ENCODE measurements at regions not wholly inside any gene's neighbourhood (a gene's known extent, or its start where the extent isn't known, plus 50 kb on each side); places are given as distances from the start of the nearest gene placed in this dataset.

DNA sequence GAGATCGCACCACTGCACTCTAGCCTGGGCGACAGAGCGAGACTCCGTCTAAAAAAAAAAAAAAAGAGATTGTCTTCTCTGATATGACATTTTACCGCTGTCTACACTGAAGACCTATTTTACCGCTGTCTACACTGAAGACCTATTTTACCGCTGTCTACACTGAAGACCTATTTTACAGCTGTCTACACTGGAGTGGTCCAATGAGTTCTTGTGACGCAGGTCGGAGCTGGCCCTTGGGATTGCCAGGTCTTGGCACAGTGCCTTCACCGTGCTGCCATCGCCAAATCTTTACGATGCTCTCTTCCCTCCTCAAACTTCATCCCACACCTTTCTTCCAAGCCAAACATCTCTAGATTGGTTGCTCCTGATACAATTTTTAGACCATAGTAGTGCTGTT is 183.1 kb upstream of the FAT1 start:
- DNase-seq, result no peak
- Mint-ChIP-seq H3K27ac (no peak overlapping the region), H3K4me3 (no peak overlapping the region)

GRCh38 chr4:186910385-186910784 is 186.7 kb upstream of the FAT1 start:
- H3K9me3 Mint-ChIP-seq, result peaks cover 7% of the 10 kb centered on the region
- no peak overlapping the region for H3K4me3 Mint-ChIP-seq
- no peaks in the 10 kb centered on the region for H3K4me1 Mint-ChIP-seq (ENCODE audit: low read depth)
- H3K36me3 Mint-ChIP-seq (ENCODE audit: low read depth), result no peaks in the 10 kb centered on the region
- H3K27ac Mint-ChIP-seq, result no peak overlapping the region
- no peaks in the 10 kb centered on the region for H3K27me3 Mint-ChIP-seq
- DNase-seq, result no peak

More for the DNA sequence above, 183.1 kb upstream of the FAT1 start:
- H3K4me1 Mint-ChIP-seq (ENCODE audit: low read depth), result no peaks in the 10 kb centered on the region
- no peaks in the 10 kb centered on the region for H3K27me3 Mint-ChIP-seq
- peaks cover 4% of the 10 kb centered on the region for H3K9me3 Mint-ChIP-seq
- no peaks in the 10 kb centered on the region for H3K36me3 Mint-ChIP-seq (ENCODE audit: low read depth)

GRCh38 chr4:186912606-186913005 is 188.9 kb upstream of the FAT1 start:
- H3K4me3 Mint-ChIP-seq, result no peak overlapping the region
- no peak for DNase-seq
- no peaks in the 10 kb centered on the region for H3K36me3 Mint-ChIP-seq (ENCODE audit: low read depth)
- no peaks in the 10 kb centered on the region for H3K4me1 Mint-ChIP-seq (ENCODE audit: low read depth)
- H3K27me3 Mint-ChIP-seq, result no peaks in the 10 kb centered on the region
- no peak overlapping the region for H3K27ac Mint-ChIP-seq
- peaks cover 5% of the 10 kb centered on the region for H3K9me3 Mint-ChIP-seq

GRCh38 chr4:186915816-186916215 is 192.2 kb upstream of the FAT1 start:
- H3K9me3 Mint-ChIP-seq, result peaks cover 5% of the 10 kb centered on the region
- no peak for DNase-seq
- H3K36me3 Mint-ChIP-seq (ENCODE audit: low read depth), result no peaks in the 10 kb centered on the region
- H3K27ac Mint-ChIP-seq, result no peak overlapping the region
- H3K4me3 Mint-ChIP-seq, result no peak overlapping the region
- H3K27me3 Mint-ChIP-seq, result no peaks in the 10 kb centered on the region
- no peaks in the 10 kb centered on the region for H3K4me1 Mint-ChIP-seq (ENCODE audit: low read depth)

GRCh38 chr4:186917136-186917535 is 193.5 kb upstream of the FAT1 start:
- no peaks in the 10 kb centered on the region for H3K36me3 Mint-ChIP-seq (ENCODE audit: low read depth)
- peaks cover 5% of the 10 kb centered on the region for H3K9me3 Mint-ChIP-seq
- H3K4me1 Mint-ChIP-seq (ENCODE audit: low read depth), result no peaks in the 10 kb centered on the region
- no peaks in the 10 kb centered on the region for H3K27me3 Mint-ChIP-seq
- DNase-seq, result no peak
- H3K27ac Mint-ChIP-seq, result no peak overlapping the region
- no peak overlapping the region for H3K4me3 Mint-ChIP-seq

- Mint-ChIP-seq H3K36me3 (ENCODE audit: low read depth) (no peaks in the 10 kb centered on the region), H3K27me3 (no peaks in the 10 kb centered on the region), H3K4me1 (ENCODE audit: low read depth) (no peaks in the 10 kb centered on the region), H3K4me3 (no peak overlapping the region), H3K9me3 (peaks cover 5% of the 10 kb centered on the region), H3K27ac (no peak overlapping the region)
- no peak for DNase-seq
Observed at GRCh38 chr4:186918466-186918865, 194.8 kb upstream of the FAT1 start.

DNA sequence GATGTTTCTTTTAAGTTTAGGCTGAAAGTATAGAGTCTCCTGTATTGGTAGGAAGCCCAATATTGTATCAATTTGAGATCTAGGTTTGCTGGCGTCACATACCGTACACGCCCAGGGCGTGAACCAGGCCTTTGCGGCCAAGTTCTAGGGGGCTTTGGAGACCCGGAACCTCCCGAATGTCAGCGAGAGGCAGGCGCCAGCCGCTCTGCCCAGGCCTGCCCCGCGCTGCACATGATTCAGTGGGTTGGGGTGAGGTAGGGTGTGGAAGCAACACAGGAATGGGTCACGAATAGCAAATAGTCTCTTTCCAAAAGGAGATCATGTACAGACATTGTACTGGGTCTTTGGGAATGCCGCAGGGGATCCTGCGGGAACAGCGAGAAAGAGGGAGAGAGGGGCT is 195.7 kb upstream of the FAT1 start:
- Mint-ChIP-seq H3K36me3 (ENCODE audit: low read depth) (no peaks in the 10 kb centered on the region), H3K4me1 (ENCODE audit: low read depth) (no peaks in the 10 kb centered on the region), H3K4me3 (no peak overlapping the region), H3K27me3 (no peaks in the 10 kb centered on the region), H3K9me3 (peaks cover 5% of the 10 kb centered on the region), H3K27ac (no peak overlapping the region)
- DNase-seq, result no peak

- no peak for DNase-seq
- Mint-ChIP-seq H3K27me3 (no peaks in the 10 kb centered on the region), H3K36me3 (ENCODE audit: low read depth) (no peaks in the 10 kb centered on the region), H3K27ac (no peak overlapping the region), H3K4me3 (no peak overlapping the region), H3K4me1 (ENCODE audit: low read depth) (no peaks in the 10 kb centered on the region), H3K9me3 (peaks cover 3% of the 10 kb centered on the region)
Observed at GRCh38 chr4:186920483-186920882, 196.8 kb upstream of the FAT1 start.

DNA sequence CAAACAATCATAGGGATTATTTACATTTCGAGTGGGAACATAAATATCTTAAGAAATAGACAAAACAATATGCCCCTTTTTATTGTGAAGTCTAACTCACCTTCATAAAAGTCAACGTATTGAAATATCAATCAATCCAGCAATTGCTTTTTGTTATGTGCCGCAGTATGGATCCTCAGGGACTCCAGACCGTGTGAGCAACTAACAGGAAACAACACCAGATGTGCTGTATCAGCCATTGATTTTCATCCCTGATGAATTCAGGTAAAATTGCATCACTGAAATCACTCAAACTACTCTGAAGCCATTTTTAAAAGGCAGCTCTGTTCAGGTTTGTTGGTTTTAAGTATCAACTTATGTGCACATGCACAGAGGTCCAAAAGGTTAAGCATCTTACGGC is 197.3 kb upstream of the FAT1 start:
- no peaks in the 10 kb centered on the region for H3K27me3 Mint-ChIP-seq
- H3K9me3 Mint-ChIP-seq, result peaks cover 3% of the 10 kb centered on the region
- H3K27ac Mint-ChIP-seq, result no peak overlapping the region
- no peaks in the 10 kb centered on the region for H3K36me3 Mint-ChIP-seq (ENCODE audit: low read depth)
- DNase-seq, result no peak
- H3K4me3 Mint-ChIP-seq, result no peak overlapping the region
- H3K4me1 Mint-ChIP-seq (ENCODE audit: low read depth), result no peaks in the 10 kb centered on the region

- Mint-ChIP-seq H3K4me3 (no peak overlapping the region), H3K27me3 (no peaks in the 10 kb centered on the region), H3K9me3 (no peaks in the 10 kb centered on the region), H3K27ac (no peak overlapping the region), H3K4me1 (ENCODE audit: low read depth) (no peaks in the 10 kb centered on the region), H3K36me3 (ENCODE audit: low read depth) (no peaks in the 10 kb centered on the region)
- DNase-seq, result no peak
Observed at GRCh38 chr4:186924723-186925122, 201.1 kb upstream of the FAT1 start.

- Mint-ChIP-seq H3K9me3 (peaks cover 11% of the 10 kb centered on the region), H3K4me1 (ENCODE audit: low read depth) (no peaks in the 10 kb centered on the region), H3K36me3 (ENCODE audit: low read depth) (no peaks in the 10 kb centered on the region), H3K27me3 (no peaks in the 10 kb centered on the region), H3K27ac (no peak overlapping the region), H3K4me3 (no peak overlapping the region)
- no peak for DNase-seq
Observed at GRCh38 chr4:186927624-186928023, 204.0 kb upstream of the FAT1 start.

GRCh38 chr4:186930024-186930423 is 206.4 kb upstream of the FAT1 start:
- Mint-ChIP-seq H3K27me3 (no peaks in the 10 kb centered on the region), H3K27ac (no peak overlapping the region), H3K4me1 (ENCODE audit: low read depth) (no peaks in the 10 kb centered on the region), H3K4me3 (no peak overlapping the region), H3K36me3 (ENCODE audit: low read depth) (no peaks in the 10 kb centered on the region), H3K9me3 (peaks cover 11% of the 10 kb centered on the region)
- DNase-seq, result no peak

DNA sequence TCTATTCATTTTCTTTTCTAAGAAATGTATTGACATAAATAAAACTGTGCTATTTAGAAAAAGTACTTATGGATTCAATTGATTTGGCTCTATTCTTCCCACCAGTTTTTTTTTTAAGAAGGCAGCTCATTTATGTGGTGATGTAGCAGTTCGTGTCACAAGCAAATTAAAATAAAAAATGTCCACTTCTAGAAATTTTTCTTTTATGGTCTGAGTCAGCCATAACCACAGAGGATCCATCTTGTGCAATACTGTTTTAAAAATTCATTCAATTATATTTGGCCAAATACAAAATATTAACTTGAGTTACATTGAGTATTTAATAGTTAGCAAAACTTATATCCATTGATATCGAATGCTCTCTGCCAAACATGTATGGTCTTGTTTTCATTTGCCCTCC is 207.9 kb upstream of the FAT1 start:
- H3K27me3 Mint-ChIP-seq, result no peaks in the 10 kb centered on the region
- DNase-seq, result no peak
- no peaks in the 10 kb centered on the region for H3K4me1 Mint-ChIP-seq (ENCODE audit: low read depth)

GRCh38 chr4:186932196-186932595 is 208.5 kb upstream of the FAT1 start:
- H3K4me3 Mint-ChIP-seq, result no peak overlapping the region
- peaks cover 12% of the 10 kb centered on the region for H3K9me3 Mint-ChIP-seq
- no peak overlapping the region for H3K27ac Mint-ChIP-seq
- H3K4me1 Mint-ChIP-seq (ENCODE audit: low read depth), result no peaks in the 10 kb centered on the region
- no peak for DNase-seq
- no peaks in the 10 kb centered on the region for H3K36me3 Mint-ChIP-seq (ENCODE audit: low read depth)
- no peaks in the 10 kb centered on the region for H3K27me3 Mint-ChIP-seq

More for the DNA sequence above, 207.9 kb upstream of the FAT1 start:
- Mint-ChIP-seq H3K36me3 (ENCODE audit: low read depth) (no peaks in the 10 kb centered on the region), H3K4me3 (no peak overlapping the region), H3K27ac (no peak overlapping the region), H3K9me3 (peaks cover 12% of the 10 kb centered on the region)

GRCh38 chr4:186932631-186933187 is 209.1 kb upstream of the FAT1 start:
- DNase-seq, result no peak
- H3K36me3 Mint-ChIP-seq (ENCODE audit: low read depth), result no peaks in the 10 kb centered on the region
- no peak overlapping the region for H3K27ac Mint-ChIP-seq
- H3K4me3 Mint-ChIP-seq, result no peak overlapping the region
- no peaks in the 10 kb centered on the region for H3K27me3 Mint-ChIP-seq
- H3K9me3 Mint-ChIP-seq, result peaks cover 13% of the 10 kb centered on the region
- no peaks in the 10 kb centered on the region for H3K4me1 Mint-ChIP-seq (ENCODE audit: low read depth)

DNA sequence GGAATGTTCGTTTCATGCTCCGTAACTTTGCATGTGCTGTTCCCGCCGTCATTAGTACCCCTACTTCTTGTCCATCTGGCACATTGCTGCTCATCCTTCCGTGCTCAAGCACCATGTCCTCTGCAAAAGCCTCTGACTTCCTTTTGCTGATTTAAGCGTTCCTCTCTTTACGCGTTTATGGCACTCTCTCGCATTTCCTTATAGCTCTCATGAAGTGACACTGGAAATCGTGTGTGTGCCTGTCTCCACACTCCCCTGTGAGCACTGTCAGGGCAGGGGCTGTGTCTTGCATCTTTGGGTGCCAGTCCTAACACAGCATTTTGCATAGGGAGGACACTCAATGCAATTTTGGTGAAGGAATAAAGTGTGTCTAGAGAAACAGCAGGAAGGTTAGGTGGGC is 210.6 kb upstream of the FAT1 start:
- DNase-seq, result no peak
- no peaks in the 10 kb centered on the region for H3K4me1 Mint-ChIP-seq (ENCODE audit: low read depth)
- no peaks in the 10 kb centered on the region for H3K27me3 Mint-ChIP-seq
- H3K36me3 Mint-ChIP-seq (ENCODE audit: low read depth), result no peaks in the 10 kb centered on the region
- peaks cover 14% of the 10 kb centered on the region for H3K9me3 Mint-ChIP-seq
- no peak overlapping the region for H3K4me3 Mint-ChIP-seq
- no peak overlapping the region for H3K27ac Mint-ChIP-seq
